ENCODE measurements at regions not wholly inside any gene's neighbourhood (a gene's known extent, or its start where the extent isn't known, plus 50 kb on each side); places are given as distances from the start of the nearest gene placed in this dataset.

GRCh38 chr13:88217883-88218282 lies 546.7 kb downstream of the SLITRK5 start:
- no peak for DNase-seq
- Histone ChIP-seq H3K27me3 (no peaks in the 10 kb centered on the region), H3K4me3 (replicated peaks in 1 of 3) (no peak overlapping the region), H3K36me3 (no peaks in the 10 kb centered on the region), H3K4me1 (no peaks in the 10 kb centered on the region), H3K9me3 (no peaks in the 10 kb centered on the region), H3K27ac (no peak overlapping the region)
- 93 to 99% methylated on average over 2 of the region's 2 CpGs for WGBS, 2 donors
- no peak for TF ChIP-seq CTCF (IDR thresholded peaks at IDR 0.05)
- intact Hi-C loops (cut with DNase I), result no loop called here

GRCh38 chr13:88223958-88224357 lies 552.8 kb downstream of the SLITRK5 start:
- Histone ChIP-seq H3K9me3 (no peaks in the 10 kb centered on the region), H3K4me1 (no peaks in the 10 kb centered on the region), H3K4me3 (replicated peaks in 1 of 3) (no peak overlapping the region), H3K27me3 (no peaks in the 10 kb centered on the region), H3K36me3 (no peaks in the 10 kb centered on the region), H3K27ac (no peak overlapping the region)
- TF ChIP-seq POLR2A (IDR thresholded peaks at IDR 0.05), result no peak
- no peak for TF ChIP-seq CTCF (IDR thresholded peaks at IDR 0.05)
- intact Hi-C loops (cut with DNase I), result no loop called here
- WGBS, 2 donors, result 94 to 96% methylated on average over 7 of the region's 7 CpGs
- no peak for DNase-seq

GRCh38 chr13:88235441-88235840 lies 564.3 kb downstream of the SLITRK5 start:
- no peak for DNase-seq
- Histone ChIP-seq H3K27ac (no peak overlapping the region), H3K9me3 (no peaks in the 10 kb centered on the region), H3K27me3 (no peaks in the 10 kb centered on the region), H3K36me3 (no peaks in the 10 kb centered on the region), H3K4me3 (replicated peaks in 1 of 3) (no peak overlapping the region), H3K4me1 (no peaks in the 10 kb centered on the region)
- intact Hi-C loops (cut with DNase I), result no loop called here
- TF ChIP-seq POLR2A (IDR thresholded peaks at IDR 0.05) (no peak), CTCF (IDR thresholded peaks at IDR 0.05) (no peak)
- 96 to 97% methylated on average over 2 of the region's 2 CpGs for WGBS, 2 donors

GRCh38 chr13:88246239-88246638 lies 575.1 kb downstream of the SLITRK5 start:
- no peak for DNase-seq
- no peak overlapping the region for H3K27ac ChIP-seq
- H3K4me1 ChIP-seq, result no peaks in the 10 kb centered on the region
- no peak overlapping the region for H3K4me3 ChIP-seq (replicated peaks in 1 of 3)
- no peaks in the 10 kb centered on the region for H3K27me3 ChIP-seq
- intact Hi-C loops (cut with DNase I), result no loop called here
- no peaks in the 10 kb centered on the region for H3K36me3 ChIP-seq
- TF ChIP-seq CTCF (IDR thresholded peaks at IDR 0.05), result no peak
- no peak for TF ChIP-seq POLR2A (IDR thresholded peaks at IDR 0.05)
- no peaks in the 10 kb centered on the region for H3K9me3 ChIP-seq

GRCh38 chr13:88248393-88248792 lies 577.2 kb downstream of the SLITRK5 start:
- Histone ChIP-seq H3K4me3 (replicated peaks in 1 of 3) (no peak overlapping the region), H3K27ac (no peak overlapping the region), H3K27me3 (no peaks in the 10 kb centered on the region), H3K36me3 (no peaks in the 10 kb centered on the region), H3K4me1 (no peaks in the 10 kb centered on the region), H3K9me3 (no peaks in the 10 kb centered on the region)
- no peak for TF ChIP-seq POLR2A (IDR thresholded peaks at IDR 0.05)
- no peak for TF ChIP-seq CTCF (IDR thresholded peaks at IDR 0.05)
- 57 to 69% methylated on average over 4 of the region's 4 CpGs for WGBS, 2 donors
- DNase-seq, result no peak
- intact Hi-C loops (cut with DNase I), result no loop called here

Measured in thyroid gland (tissue), 4 donors.